ENCODE measurements at regions not wholly inside any gene's neighbourhood (a gene's known extent, or its start where the extent isn't known, plus 50 kb on each side); places are given as distances from the start of the nearest gene placed in this dataset.

DNA sequence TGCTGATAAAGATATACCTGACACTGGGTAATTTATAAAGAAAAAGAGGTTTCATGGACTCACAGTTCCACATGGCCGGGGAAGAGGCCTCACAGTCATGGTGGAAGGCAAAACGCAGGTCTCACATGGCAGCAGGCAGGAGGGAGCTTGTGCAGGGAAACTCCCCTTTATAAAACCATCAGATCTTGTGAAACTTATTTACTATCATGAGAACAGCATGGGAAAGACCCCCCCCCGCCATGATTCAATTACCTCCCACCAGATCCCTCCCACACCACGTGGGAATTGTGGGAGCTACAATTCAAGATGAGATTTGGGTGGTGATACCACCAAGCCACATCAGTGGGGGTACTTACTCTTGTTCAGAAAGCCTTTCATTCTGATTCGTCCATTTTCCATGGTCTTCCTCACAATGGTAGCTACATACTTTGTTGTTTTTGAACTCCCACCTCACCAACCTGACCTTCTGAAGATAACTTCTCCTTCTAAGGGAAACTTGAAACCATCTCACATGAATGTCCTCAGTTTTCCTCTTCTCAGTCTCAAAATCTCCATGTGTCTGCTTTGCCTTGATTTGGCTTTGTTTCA lies 275.6 kb upstream of the PROK2 start:
- TF ChIP-seq, protein P1, sequence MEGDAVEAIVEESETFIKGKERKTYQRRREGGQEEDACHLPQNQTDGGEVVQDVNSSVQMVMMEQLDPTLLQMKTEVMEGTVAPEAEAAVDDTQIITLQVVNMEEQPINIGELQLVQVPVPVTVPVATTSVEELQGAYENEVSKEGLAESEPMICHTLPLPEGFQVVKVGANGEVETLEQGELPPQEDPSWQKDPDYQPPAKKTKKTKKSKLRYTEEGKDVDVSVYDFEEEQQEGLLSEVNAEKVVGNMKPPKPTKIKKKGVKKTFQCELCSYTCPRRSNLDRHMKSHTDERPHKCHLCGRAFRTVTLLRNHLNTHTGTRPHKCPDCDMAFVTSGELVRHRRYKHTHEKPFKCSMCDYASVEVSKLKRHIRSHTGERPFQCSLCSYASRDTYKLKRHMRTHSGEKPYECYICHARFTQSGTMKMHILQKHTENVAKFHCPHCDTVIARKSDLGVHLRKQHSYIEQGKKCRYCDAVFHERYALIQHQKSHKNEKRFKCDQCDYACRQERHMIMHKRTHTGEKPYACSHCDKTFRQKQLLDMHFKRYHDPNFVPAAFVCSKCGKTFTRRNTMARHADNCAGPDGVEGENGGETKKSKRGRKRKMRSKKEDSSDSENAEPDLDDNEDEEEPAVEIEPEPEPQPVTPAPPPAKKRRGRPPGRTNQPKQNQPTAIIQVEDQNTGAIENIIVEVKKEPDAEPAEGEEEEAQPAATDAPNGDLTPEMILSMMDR (IDR thresholded peaks at IDR 0.05; ENCODE audit: borderline replicate concordance) = no peak
- H3K4me3 ChIP-seq = no peak overlapping the region
- H3K4me1 ChIP-seq = no peaks in the 10 kb centered on the region
- no peaks in the 10 kb centered on the region for H3K27me3 ChIP-seq (ENCODE audit: low read depth)
- H3K36me3 ChIP-seq = no peaks in the 10 kb centered on the region
- intact Hi-C loops (cut with micrococcal nuclease) = no loop called here
- no peak overlapping the region for H3K27ac ChIP-seq (replicated peaks)
- no peak for DNase-seq
- peaks cover 15% of the 10 kb centered on the region for H3K9me3 ChIP-seq (replicated peaks)

DNA sequence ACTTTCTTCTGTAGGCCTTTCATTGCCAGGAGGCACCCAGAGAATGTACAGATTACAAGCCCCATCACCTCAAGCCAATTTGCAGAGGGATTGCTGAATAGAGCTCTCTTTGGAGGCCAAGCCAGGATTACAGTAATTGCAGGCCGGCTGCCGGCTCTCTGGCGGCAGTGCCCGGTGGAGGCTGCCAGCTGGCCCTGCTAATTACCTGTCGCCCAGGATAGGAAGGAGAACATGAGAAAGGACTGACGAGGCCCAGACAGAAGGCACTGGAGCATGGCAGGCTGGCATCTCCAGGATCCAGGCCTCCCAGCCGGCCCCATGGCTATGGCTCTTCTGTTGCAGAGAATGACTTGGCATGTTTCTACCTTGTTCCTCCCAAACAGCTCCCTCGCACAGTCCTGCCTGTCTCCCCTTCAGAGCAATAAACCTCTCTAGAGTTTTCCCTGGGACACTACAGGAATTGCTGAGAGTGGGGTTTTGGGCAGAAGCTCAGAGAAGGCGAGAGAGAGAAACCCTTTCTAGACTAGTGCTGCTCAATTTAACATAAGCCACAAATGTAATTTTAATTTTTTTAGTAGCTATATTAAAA lies 273.6 kb upstream of the PROK2 start:
- H3K4me1 ChIP-seq = no peaks in the 10 kb centered on the region
- H3K27me3 ChIP-seq (ENCODE audit: low read depth) = no peaks in the 10 kb centered on the region
- H3K9me3 ChIP-seq (replicated peaks) = peaks cover 6% of the 10 kb centered on the region
- no peak overlapping the region for H3K27ac ChIP-seq (replicated peaks)
- peak; percentile 39 for DNase-seq
- intact Hi-C loops (cut with micrococcal nuclease) = no loop called here
- TF ChIP-seq, protein P1 (IDR thresholded peaks at IDR 0.05; ENCODE audit: borderline replicate concordance) = no peak
- H3K4me3 ChIP-seq = no peak overlapping the region
- no peaks in the 10 kb centered on the region for H3K36me3 ChIP-seq

DNA sequence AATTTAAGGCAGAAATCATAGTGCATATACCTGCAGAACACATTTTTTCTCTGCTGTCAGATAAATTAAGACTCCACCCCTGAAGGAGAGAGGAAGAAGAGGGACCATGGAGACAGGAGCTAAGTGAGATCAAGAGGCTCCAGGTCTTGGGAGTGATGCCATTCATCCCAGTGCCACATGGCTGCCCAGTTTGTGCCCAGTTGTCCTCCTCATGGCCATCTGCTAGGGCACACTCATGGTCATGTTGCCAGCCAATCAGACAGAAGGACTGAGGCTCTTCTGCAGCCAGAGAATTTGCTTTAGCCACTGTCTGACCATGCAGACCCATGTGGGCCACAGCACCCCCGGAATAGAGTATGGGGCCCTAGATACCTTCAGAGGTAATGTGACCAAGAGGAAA lies 270.5 kb upstream of the PROK2 start:
- Histone ChIP-seq H3K27me3 (ENCODE audit: low read depth) (no peaks in the 10 kb centered on the region), H3K27ac (replicated peaks) (no peak overlapping the region), H3K4me1 (no peaks in the 10 kb centered on the region), H3K9me3 (replicated peaks) (no peaks in the 10 kb centered on the region), H3K4me3 (no peak overlapping the region), H3K36me3 (no peaks in the 10 kb centered on the region)
- DNase-seq = no peak
- intact Hi-C loops (cut with micrococcal nuclease) = no loop called here
- TF ChIP-seq, protein P1 (IDR thresholded peaks at IDR 0.05; ENCODE audit: borderline replicate concordance) = no peak

DNA sequence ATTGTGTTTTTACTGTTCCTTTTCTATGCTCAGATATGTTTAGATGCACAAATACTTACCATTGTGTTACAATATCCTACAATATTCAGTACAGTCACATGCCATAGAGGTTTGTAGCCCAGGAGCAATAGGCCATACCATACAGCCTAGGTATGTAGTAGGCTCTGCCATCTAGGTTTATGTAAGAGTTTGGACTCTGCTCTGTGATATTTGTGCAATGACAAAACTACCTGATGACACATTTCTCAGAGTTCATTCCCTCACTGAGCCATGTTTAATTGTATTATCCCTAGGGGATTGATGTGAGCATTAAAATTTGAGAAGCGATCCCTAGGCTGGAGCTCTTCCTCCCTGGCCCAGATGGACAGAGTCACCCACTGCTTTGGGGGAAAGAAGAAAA lies 270.0 kb upstream of the PROK2 start:
- Histone ChIP-seq H3K27ac (replicated peaks) (no peak overlapping the region), H3K27me3 (ENCODE audit: low read depth) (no peaks in the 10 kb centered on the region), H3K4me3 (no peak overlapping the region), H3K9me3 (replicated peaks) (no peaks in the 10 kb centered on the region), H3K4me1 (no peaks in the 10 kb centered on the region), H3K36me3 (no peaks in the 10 kb centered on the region)
- DNase-seq = no peak
- TF ChIP-seq, protein P1 (IDR thresholded peaks at IDR 0.05; ENCODE audit: borderline replicate concordance) = no peak
- intact Hi-C loops (cut with micrococcal nuclease) = no loop called here

GRCh38 chr3:72052841-72053409 lies 268.0 kb upstream of the PROK2 start:
- Histone ChIP-seq H3K9me3 (replicated peaks) (no peaks in the 10 kb centered on the region), H3K27me3 (ENCODE audit: low read depth) (no peaks in the 10 kb centered on the region), H3K4me3 (no peak overlapping the region), H3K27ac (replicated peaks) (no peak overlapping the region), H3K36me3 (no peaks in the 10 kb centered on the region), H3K4me1 (no peaks in the 10 kb centered on the region)
- intact Hi-C loops (cut with micrococcal nuclease) = no loop called here
- TF ChIP-seq, protein P1 (IDR thresholded peaks at IDR 0.05; ENCODE audit: borderline replicate concordance) = no peak
- DNase-seq = no peak
